PC-9 (cell line): ENCODE measurements at regions not wholly inside any gene's neighbourhood (a gene's known extent, or its start where the extent isn't known, plus 50 kb on each side); places are given as distances from the start of the nearest gene placed in this dataset.

ENCODE experiments used
- BruUV-seq: library from RNA; stranded (reverse); fragments of 400-500 nt; replicated peaks from 2 replicates; lab custom pipeline; 2021; lab: Mats Ljungman, UMichigan
- CTCF ChIA-PET: fragments of 300-600 bp; sonication (Branson Sonifier 250); formaldehyde crosslinking; loops from one replicate; lab custom pipeline; 2022; ENCODE audit warnings: antibody characterized with exemption; lab: Charles Lee
- POLR2A ChIA-PET: fragments of 300-600 bp; sonication (Branson Sonifier 250); formaldehyde crosslinking; loops from one replicate; lab custom pipeline; 2022; ENCODE audit warnings: antibody characterized with exemption; ENCODE audit not compliant: unreplicated experiment; lab: Charles Lee
- DNase-seq, 2 experiments: peaks; one replicate each; pipeline versions ENCODE4 v3.0.0 to v3.0.0-alpha.2; 2015 to 2022; ENCODE audit warnings: mixed read lengths in 1 of 2
- H2AFZ ChIP-seq: fragments of 200-600 bp; sonication (generic); 2 replicates; pipeline ENCODE4 v1.8.1; 2017; ENCODE audit warnings: antibody characterized with exemption
- H3F3A ChIP-seq: fragments of 200-600 bp; sonication (generic); 2 replicates; pipeline ENCODE4 v1.8.1; 2017; ENCODE audit warnings: antibody characterized with exemption, mild to moderate bottlenecking, low read depth; ENCODE audit not compliant: insufficient read depth
- H3K27ac ChIP-seq: fragments of 200-600 bp; sonication (generic); 2 replicates; pipeline ENCODE4 v1.6.1; 2016; ENCODE audit warnings: mixed run types
- H3K27me3 ChIP-seq: fragments of 200-600 bp; sonication (generic); 2 replicates; pipeline ENCODE4 v1.6.1; 2016; ENCODE audit warnings: low read depth, mixed run types; ENCODE audit not compliant: insufficient read depth
- H3K36me3 ChIP-seq: fragments of 200-600 bp; sonication (generic); 2 replicates; pipeline ENCODE4 v1.6.1; 2016; ENCODE audit warnings: low read depth, mixed run types
- H3K4me1 ChIP-seq: fragments of 200-600 bp; sonication (generic); replicated peaks from 2 replicates; pipeline ENCODE4 v1.6.1; 2016; ENCODE audit warnings: mixed run types; ENCODE audit not compliant: insufficient read depth
- H3K4me2 ChIP-seq: fragments of 200-600 bp; sonication (generic); 2 replicates; pipeline ENCODE4 v1.6.1; 2017; ENCODE audit warnings: mixed run types
- H3K4me3 ChIP-seq: fragments of 200-600 bp; sonication (generic); 2 replicates; pipeline ENCODE4 v1.6.1; 2016; ENCODE audit warnings: mixed run types
- H3K79me2 ChIP-seq: fragments of 200-600 bp; sonication (generic); 2 replicates; pipeline ENCODE4 v1.6.1; 2017; ENCODE audit warnings: low read depth, mixed run types
- H3K9me2 ChIP-seq: fragments of 200-600 bp; sonication (generic); 2 replicates; pipeline ENCODE4 v1.8.1; 2017; ENCODE audit warnings: mild to moderate bottlenecking; ENCODE audit not compliant: insufficient read depth
- H3K9me3 ChIP-seq: fragments of 200-600 bp; sonication (generic); 2 replicates; pipeline ENCODE4 v1.8.1; 2016; ENCODE audit warnings: low read depth; ENCODE audit not compliant: insufficient read depth
- H4K20me1 ChIP-seq: fragments of 200-600 bp; sonication (generic); 2 replicates; pipeline ENCODE4 v1.8.1; 2017; ENCODE audit not compliant: insufficient read depth
- CTCF ChIP-seq: fragments of 200-600 bp; sonication (generic); conservative IDR thresholded peaks from 2 replicates; pipeline ENCODE4 v1.6.1; 2017; ENCODE audit warnings: mixed run types, antibody characterized with exemption, mild to moderate bottlenecking, moderate library complexity
- EZH2 ChIP-seq: fragments of 200-600 bp; sonication (generic); IDR thresholded peaks from 2 replicates; pipeline ENCODE4 v1.8.0; 2017; ENCODE audit warnings: antibody characterized with exemption, low read depth
- intact Hi-C: fragments of 100-400 bp; cut with micrococcal nuclease; formaldehyde crosslinking; loops from one replicate; pipeline ENCODE4 v1.10.0; 2022; ENCODE audit not compliant: unreplicated experiment

DNA sequence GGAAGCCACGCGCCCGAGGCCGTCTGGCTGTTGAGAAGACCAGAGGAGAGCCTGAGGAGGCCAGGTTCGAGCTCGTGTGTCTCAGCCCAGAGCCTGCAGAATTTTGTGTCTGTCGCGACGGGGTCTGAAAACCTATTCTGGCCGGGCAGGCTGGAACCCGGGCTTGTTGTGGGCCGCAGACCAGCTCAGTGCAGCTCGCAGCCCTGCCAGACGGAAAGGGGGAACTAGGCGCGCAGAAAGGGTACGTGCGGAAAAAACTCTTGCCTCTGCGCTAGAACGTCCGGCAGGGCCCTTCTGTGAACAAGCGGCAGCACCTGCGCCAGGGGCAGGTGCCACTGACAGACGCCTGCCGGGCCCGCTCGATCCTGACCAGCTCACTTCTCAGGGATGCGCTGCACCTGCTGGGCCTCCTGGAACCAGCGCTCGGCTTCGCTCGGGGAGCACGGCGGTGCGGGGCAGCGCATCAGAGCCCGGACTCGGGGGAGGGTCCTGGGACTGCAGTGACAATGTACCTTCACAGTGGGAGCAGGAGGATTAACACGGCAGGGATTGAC is 409.3 kb downstream of the BRD1 start:
- ChIA-PET CTCF (no interaction called here), POLR2A (no interaction called here)
- no peak overlapping the region for H2AFZ ChIP-seq
- H3K27me3 ChIP-seq = peaks cover 97% of the 10 kb centered on the region
- no peak overlapping the region for H3K4me3 ChIP-seq
- TF ChIP-seq CTCF (no peak), EZH2 (no peak)
- H3K9me2 ChIP-seq = no peaks in the 10 kb centered on the region
- no peaks in the 10 kb centered on the region for H3K79me2 ChIP-seq
- no peaks in the 10 kb centered on the region for H3K4me1 ChIP-seq
- H3K4me2 ChIP-seq = no peak overlapping the region
- no peaks in the 10 kb centered on the region for H3K9me3 ChIP-seq
- intact Hi-C loops = no loop called here
- no peaks in the 10 kb centered on the region for H3F3A ChIP-seq
- BruUV-seq = no TSS peak
- no peaks in the 10 kb centered on the region for H3K36me3 ChIP-seq
- H3K27ac ChIP-seq = no peak overlapping the region
- no peaks in the 10 kb centered on the region for H4K20me1 ChIP-seq
- DNase-seq = no peak

GRCh38 chr22:49417833-49418232 is 409.8 kb downstream of the BRD1 start:
- ChIA-PET POLR2A (no interaction called here), CTCF (no interaction called here)
- no peak for DNase-seq
- H3K4me2 ChIP-seq = no peak overlapping the region
- H3K79me2 ChIP-seq = no peaks in the 10 kb centered on the region
- H2AFZ ChIP-seq = no peak overlapping the region
- peaks cover 97% of the 10 kb centered on the region for H3K27me3 ChIP-seq
- H3F3A ChIP-seq = no peaks in the 10 kb centered on the region
- H3K4me1 ChIP-seq = no peaks in the 10 kb centered on the region
- H3K9me3 ChIP-seq = no peaks in the 10 kb centered on the region
- TF ChIP-seq CTCF = no peak
- no peak for TF ChIP-seq EZH2
- no peak overlapping the region for H3K27ac ChIP-seq
- BruUV-seq = no TSS peak
- no peaks in the 10 kb centered on the region for H4K20me1 ChIP-seq
- no peaks in the 10 kb centered on the region for H3K36me3 ChIP-seq
- intact Hi-C loops = no loop called here
- no peaks in the 10 kb centered on the region for H3K9me2 ChIP-seq
- no peak overlapping the region for H3K4me3 ChIP-seq

DNA sequence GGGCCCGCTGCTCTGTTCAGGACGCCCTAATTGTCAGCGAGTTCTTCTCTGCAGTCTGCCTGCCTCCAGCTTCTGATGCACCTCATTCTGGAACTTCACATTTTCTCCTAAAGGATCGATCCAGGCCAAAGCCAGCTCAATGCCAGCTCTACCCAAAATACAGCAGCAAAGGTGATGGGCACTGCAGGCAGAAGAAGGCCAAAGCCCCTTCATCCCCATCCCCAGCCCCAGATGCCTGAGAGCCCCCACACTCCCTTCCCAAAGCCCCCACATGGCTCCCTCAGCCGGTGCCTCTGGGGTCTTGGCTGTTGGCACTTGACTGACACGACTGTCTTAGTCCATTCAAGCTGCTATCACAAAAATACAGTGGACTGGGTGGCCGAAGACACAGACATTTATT is 410.3 kb downstream of the BRD1 start:
- ChIA-PET POLR2A (no interaction called here), CTCF (no interaction called here)
- DNase-seq = no peak
- Histone ChIP-seq H3K36me3 (no peaks in the 10 kb centered on the region), H3K27me3 (peaks cover 97% of the 10 kb centered on the region), H3K9me3 (no peaks in the 10 kb centered on the region), H3K4me2 (no peak overlapping the region), H3K79me2 (no peaks in the 10 kb centered on the region), H3K4me1 (no peaks in the 10 kb centered on the region), H3F3A (no peaks in the 10 kb centered on the region), H3K9me2 (no peaks in the 10 kb centered on the region), H4K20me1 (no peaks in the 10 kb centered on the region), H2AFZ (no peak overlapping the region), H3K27ac (no peak overlapping the region), H3K4me3 (no peak overlapping the region)
- TF ChIP-seq EZH2 (no peak), CTCF (no peak)
- BruUV-seq = no TSS peak
- intact Hi-C loops = no loop called here
